Type B pancreatic cell (in vitro differentiated cells): ENCODE measurements at regions not wholly inside any gene's neighbourhood (a gene's known extent, or its start where the extent isn't known, plus 50 kb on each side); places are given as distances from the start of the nearest gene placed in this dataset.

Experiments used
- DNase-seq: peaks from one replicate; pipeline ENCODE4 v3.0.0; 2021; ENCODE audit warnings: mixed read lengths; ENCODE audit not compliant: unreplicated experiment; ENCODE audit errors: extremely low spot score
- H3K27ac Mint-ChIP-seq: 2 replicates; pipeline ENCODE4 v1.8.0; 2021; ENCODE audit warnings: mild to moderate bottlenecking, mixed read lengths
- H3K27me3 Mint-ChIP-seq: 2 replicates; pipeline ENCODE4 v1.8.0; 2021; ENCODE audit warnings: mixed read lengths
- H3K36me3 Mint-ChIP-seq: 2 replicates; pipeline ENCODE4 v1.8.0; 2021; ENCODE audit warnings: mixed read lengths
- H3K4me1 Mint-ChIP-seq: one replicate; pipeline ENCODE4 v1.8.0; 2021; ENCODE audit warnings: mixed read lengths; ENCODE audit not compliant: unreplicated experiment
- H3K4me3 Mint-ChIP-seq: 2 replicates; pipeline ENCODE4 v1.8.0; 2021; ENCODE audit warnings: mild to moderate bottlenecking, mixed read lengths
- H3K9me3 Mint-ChIP-seq: 2 replicates; pipeline ENCODE4 v1.8.0; 2021; ENCODE audit warnings: mixed read lengths
- TF ChIP-seq, protein P1 (sequence below): fragments of 200-600 bp; sonication (generic); conservative IDR thresholded peaks from 2 replicates; pipeline ENCODE4 v1.5.0; 2021; ENCODE audit warnings: antibody characterized with exemption, mild to moderate bottlenecking

DNA sequence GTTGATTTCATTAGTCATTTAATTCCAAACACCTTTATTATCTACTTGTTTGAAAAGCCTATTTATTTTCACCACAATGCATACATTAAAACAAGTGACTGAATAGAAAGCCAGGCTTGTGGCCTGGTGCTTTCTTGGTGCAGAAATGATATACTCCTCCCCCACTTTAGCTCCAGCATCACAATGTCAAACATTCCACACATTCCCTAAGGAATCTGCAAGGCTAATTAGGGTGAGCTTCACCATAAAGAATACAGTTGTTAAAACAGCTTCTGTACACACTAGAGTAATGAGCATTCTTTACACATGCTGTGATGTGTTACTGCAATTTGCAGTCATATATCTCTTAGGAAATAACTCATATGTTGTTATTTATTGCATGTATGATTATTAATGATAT, 705.7 kb downstream of the CETN3 start:
- TF ChIP-seq, protein P1, sequence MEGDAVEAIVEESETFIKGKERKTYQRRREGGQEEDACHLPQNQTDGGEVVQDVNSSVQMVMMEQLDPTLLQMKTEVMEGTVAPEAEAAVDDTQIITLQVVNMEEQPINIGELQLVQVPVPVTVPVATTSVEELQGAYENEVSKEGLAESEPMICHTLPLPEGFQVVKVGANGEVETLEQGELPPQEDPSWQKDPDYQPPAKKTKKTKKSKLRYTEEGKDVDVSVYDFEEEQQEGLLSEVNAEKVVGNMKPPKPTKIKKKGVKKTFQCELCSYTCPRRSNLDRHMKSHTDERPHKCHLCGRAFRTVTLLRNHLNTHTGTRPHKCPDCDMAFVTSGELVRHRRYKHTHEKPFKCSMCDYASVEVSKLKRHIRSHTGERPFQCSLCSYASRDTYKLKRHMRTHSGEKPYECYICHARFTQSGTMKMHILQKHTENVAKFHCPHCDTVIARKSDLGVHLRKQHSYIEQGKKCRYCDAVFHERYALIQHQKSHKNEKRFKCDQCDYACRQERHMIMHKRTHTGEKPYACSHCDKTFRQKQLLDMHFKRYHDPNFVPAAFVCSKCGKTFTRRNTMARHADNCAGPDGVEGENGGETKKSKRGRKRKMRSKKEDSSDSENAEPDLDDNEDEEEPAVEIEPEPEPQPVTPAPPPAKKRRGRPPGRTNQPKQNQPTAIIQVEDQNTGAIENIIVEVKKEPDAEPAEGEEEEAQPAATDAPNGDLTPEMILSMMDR, result no peak
- no peak for DNase-seq
- Mint-ChIP-seq H3K27me3 (no peaks in the 10 kb centered on the region), H3K9me3 (peaks cover 5% of the 10 kb centered on the region), H3K36me3 (no peaks in the 10 kb centered on the region), H3K4me3 (no peak overlapping the region), H3K27ac (no peak overlapping the region), H3K4me1 (no peaks in the 10 kb centered on the region)

DNA sequence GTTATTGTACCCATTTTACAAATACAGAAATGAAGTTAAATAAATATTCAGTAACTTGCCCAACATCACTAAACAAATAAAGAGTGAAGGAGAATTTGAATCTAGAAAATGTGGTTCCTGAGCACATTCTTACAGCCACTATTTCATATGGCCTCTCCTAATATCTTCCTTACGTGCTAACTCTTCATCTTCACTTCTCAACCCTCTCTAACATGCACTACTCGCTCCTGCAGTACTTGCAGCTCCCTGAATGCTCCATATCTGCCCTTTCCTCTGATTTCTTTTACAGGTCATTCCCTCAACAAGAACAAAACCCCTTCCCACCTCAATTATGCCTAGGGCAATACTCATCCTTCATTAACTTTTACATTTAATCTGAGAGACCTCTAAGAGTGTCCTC, 711.5 kb downstream of the CETN3 start:
- no peak for DNase-seq
- Mint-ChIP-seq H3K4me1 (no peaks in the 10 kb centered on the region), H3K9me3 (peaks cover 5% of the 10 kb centered on the region), H3K27me3 (no peaks in the 10 kb centered on the region), H3K36me3 (no peaks in the 10 kb centered on the region), H3K27ac (no peak overlapping the region), H3K4me3 (no peak overlapping the region)
- TF ChIP-seq, protein P1, result no peak

DNA sequence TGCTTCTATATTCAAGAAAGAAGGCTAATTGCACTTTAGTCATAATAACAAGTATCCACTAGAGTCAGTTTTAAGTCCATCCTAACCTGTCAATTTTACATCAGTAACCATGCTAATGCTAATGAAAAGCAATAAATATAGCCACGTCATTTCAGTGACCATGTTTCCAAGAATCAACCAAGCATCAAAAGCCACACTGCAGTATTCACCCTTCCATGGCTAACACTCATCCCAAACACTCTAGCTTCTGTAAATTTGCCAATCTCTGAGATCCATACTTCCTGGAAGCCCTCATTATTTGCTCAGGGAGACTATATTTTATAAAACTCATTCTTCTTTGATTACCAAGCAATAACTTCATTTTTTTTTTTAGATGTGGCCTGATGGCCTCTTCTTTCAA, 712.0 kb downstream of the CETN3 start:
- Mint-ChIP-seq H3K27ac (no peak overlapping the region), H3K4me3 (no peak overlapping the region)

DNA sequence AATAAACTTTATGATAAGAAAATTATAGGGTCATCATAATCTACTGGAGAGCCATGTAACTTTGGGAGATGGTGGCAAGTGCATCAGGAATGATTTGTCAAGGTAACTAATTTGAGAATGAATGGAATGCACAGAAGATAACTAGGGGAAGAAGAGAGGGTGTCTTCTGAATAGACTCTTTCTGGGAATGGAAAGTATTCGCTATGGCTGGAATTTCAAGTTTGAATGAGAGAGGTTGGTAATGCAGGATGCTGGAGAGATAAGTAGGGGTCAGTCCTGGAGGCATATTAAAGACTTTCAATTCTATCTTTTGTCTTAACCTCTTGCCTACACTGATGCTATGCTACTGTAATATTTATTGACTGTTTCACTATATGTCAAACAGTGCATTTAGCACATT, 714.2 kb downstream of the CETN3 start:
- TF ChIP-seq, protein P1, result no peak
- H3K4me3 Mint-ChIP-seq, result no peak overlapping the region
- no peaks in the 10 kb centered on the region for H3K4me1 Mint-ChIP-seq

More for the DNA sequence above, 712.0 kb downstream of the CETN3 start:
- H3K36me3 Mint-ChIP-seq, result no peaks in the 10 kb centered on the region
- H3K27me3 Mint-ChIP-seq, result no peaks in the 10 kb centered on the region
- DNase-seq, result no peak
- TF ChIP-seq, protein P1, result no peak
- peaks cover 5% of the 10 kb centered on the region for H3K9me3 Mint-ChIP-seq
- H3K4me1 Mint-ChIP-seq, result no peaks in the 10 kb centered on the region

DNA sequence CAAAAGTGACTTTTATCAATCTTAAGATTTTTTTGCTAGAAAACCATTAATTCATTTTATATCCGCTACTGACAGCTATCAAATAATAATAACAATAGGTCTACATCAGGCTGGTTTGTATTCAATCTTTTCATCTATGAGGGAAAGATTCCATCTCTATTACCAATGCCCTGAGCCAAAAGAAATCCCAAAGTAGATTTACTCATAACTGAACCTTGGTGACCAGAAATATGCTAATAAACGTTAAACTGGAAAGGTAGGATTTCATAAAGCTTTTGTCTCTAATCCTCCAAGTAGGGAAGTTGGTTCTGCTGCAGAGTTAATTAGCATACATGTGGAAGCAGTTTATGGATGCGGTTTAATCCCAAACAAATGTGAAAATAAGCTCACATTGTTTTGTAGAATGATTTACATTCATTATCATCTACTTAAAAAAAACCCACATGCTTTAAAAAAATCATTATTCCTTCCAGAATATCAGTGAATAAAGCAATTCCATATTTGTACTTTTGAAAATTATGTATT, 715.5 kb downstream of the CETN3 start:
- no peak overlapping the region for H3K4me3 Mint-ChIP-seq
- H3K4me1 Mint-ChIP-seq, result no peaks in the 10 kb centered on the region
- H3K36me3 Mint-ChIP-seq, result no peaks in the 10 kb centered on the region
- H3K27me3 Mint-ChIP-seq, result no peaks in the 10 kb centered on the region
- TF ChIP-seq, protein P1, result no peak
- no peaks in the 10 kb centered on the region for H3K9me3 Mint-ChIP-seq
- H3K27ac Mint-ChIP-seq, result no peak overlapping the region
- no peak for DNase-seq

More for the DNA sequence above, 714.2 kb downstream of the CETN3 start:
- peaks cover 5% of the 10 kb centered on the region for H3K9me3 Mint-ChIP-seq
- H3K27me3 Mint-ChIP-seq, result no peaks in the 10 kb centered on the region
- DNase-seq, result no peak
- H3K27ac Mint-ChIP-seq, result no peak overlapping the region
- H3K36me3 Mint-ChIP-seq, result no peaks in the 10 kb centered on the region

DNA sequence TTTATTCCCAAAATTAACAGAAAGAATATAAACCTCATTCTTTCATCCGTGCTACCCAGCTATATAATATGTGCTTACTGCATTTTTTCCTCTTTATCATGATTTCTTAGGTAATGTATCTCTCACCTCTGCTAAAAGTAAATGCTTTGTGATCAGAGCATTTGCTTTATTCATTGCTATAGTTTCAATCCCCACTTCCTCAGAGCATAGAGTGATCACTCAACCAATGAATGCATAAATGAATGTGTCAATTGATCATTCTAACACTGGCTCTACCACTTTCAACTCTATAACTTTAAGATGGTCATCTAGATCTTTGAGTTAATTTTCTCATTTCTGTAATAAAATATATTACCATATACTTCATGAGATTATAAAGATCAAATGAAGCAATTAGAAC, 719.2 kb downstream of the CETN3 start:
- DNase-seq, result no peak
- no peaks in the 10 kb centered on the region for H3K27me3 Mint-ChIP-seq
- no peak overlapping the region for H3K4me3 Mint-ChIP-seq
- H3K9me3 Mint-ChIP-seq, result no peaks in the 10 kb centered on the region
- H3K27ac Mint-ChIP-seq, result no peak overlapping the region
- no peaks in the 10 kb centered on the region for H3K4me1 Mint-ChIP-seq
- H3K36me3 Mint-ChIP-seq, result no peaks in the 10 kb centered on the region
- TF ChIP-seq, protein P1, result no peak
